HCT116 (cell line): ENCODE measurements at regions not wholly inside any gene's neighbourhood (a gene's known extent, or its start where the extent isn't known, plus 50 kb on each side); places are given as distances from the start of the nearest gene placed in this dataset.

Source experiments
- ATAC-seq: fragments of 200-7000 bp; cut with Tn5 transposase; 2 replicates; pipeline ENCODE4 v1.9.1; 2020; ENCODE audit warnings: mild to moderate bottlenecking, moderate library complexity
- BruUV-seq: library from RNA; stranded (reverse); fragments of 400-500 nt; replicated peaks from 2 replicates; lab custom pipeline; 2021; lab: Mats Ljungman, UMichigan
- CTCF ChIA-PET: fragments of 300-600 bp; sonication (Branson Sonifier 250); formaldehyde crosslinking; loops from one replicate; lab custom pipeline; 2021; ENCODE audit warnings: antibody characterized with exemption; lab: Charles Lee
- POLR2A ChIA-PET: fragments of 300-600, 350-600 bp; sonication (Branson Sonifier 250); formaldehyde crosslinking; loops from one replicate; lab custom pipeline; 2021; ENCODE audit warnings: antibody characterized with exemption; lab: Charles Lee
- RAD21 ChIA-PET, 2 experiments: fragments of 300-600 bp; sonication (Branson Sonifier 250); formaldehyde crosslinking; loops; one replicate each; lab custom pipeline; 2023; ENCODE audit warnings: low total read pairs in 2 of 2; ENCODE audit not compliant: uncharacterized antibody in 2 of 2, unreplicated experiment in 2 of 2, low non-redundant PET in 1 of 2; lab: Charles Lee
- DNase-seq: peaks from one replicate; pipeline ENCODE4 v3.0.0-alpha.2; 2010; ENCODE audit warnings: low read depth, low spot score
- H2AFZ ChIP-seq: fragments of 200-600 bp; shearing (Covaris generic), sonication (generic); 2 replicates; pipeline ENCODE4 v1.6.1; 2017; ENCODE audit warnings: low read depth, mixed run types, mixed read lengths, antibody characterized with exemption, low read length; ENCODE audit not compliant: poor library complexity, severe bottlenecking
- H3K27ac ChIP-seq: 2 replicates; pipeline ENCODE4 v1.5.1; 2012; ENCODE audit warnings: low read depth, low read length
- H3K27me3 ChIP-seq: fragments of 200-600 bp; sonication (generic); 2 replicates; pipeline ENCODE4 v1.6.1; 2016; ENCODE audit warnings: mixed run types, low read length, mixed read lengths; ENCODE audit not compliant: insufficient read depth
- H3K36me3 ChIP-seq, 2 experiments: fragments of 200-500 bp in 1 of 2; fragments of 200-600 bp in 1 of 2; sonication (Bioruptor generic) in 1 of 2; sonication (generic) in 1 of 2; 2 replicates each; pipeline versions ENCODE4 v1.5.1 to v1.6.1; 2014 to 2016; ENCODE audit warnings: low read length in 2 of 2, inconsistent platforms in 1 of 2, mixed read lengths in 1 of 2, mixed run types in 1 of 2; ENCODE audit not compliant: insufficient read depth in 2 of 2, control insufficient read depth in 1 of 2
- H3K4me1 ChIP-seq, 2 experiments: fragments of 200-600 bp in 1 of 2; sonication (generic) in 1 of 2; 2 replicates each; pipeline versions ENCODE4 v1.5.1 to v1.6.1; 2012 to 2017; ENCODE audit warnings: low read length in 2 of 2, inconsistent platforms in 1 of 2, mild to moderate bottlenecking in 1 of 2, mixed read lengths in 1 of 2, mixed run types in 1 of 2, moderate library complexity in 1 of 2; ENCODE audit not compliant: insufficient read depth in 2 of 2, control insufficient read depth in 1 of 2
- H3K4me2 ChIP-seq: fragments of 200-600 bp; sonication (generic); 2 replicates; pipeline ENCODE4 v1.6.1; 2017; ENCODE audit warnings: mixed run types, low read length, mixed read lengths
- H3K4me3 ChIP-seq, 2 experiments: fragments of 200-600 bp in 1 of 2; sonication (generic) in 1 of 2; replicated peaks in 1 of 2; 2 replicates each; pipeline ENCODE4 v1.5.1; 2011 to 2016; ENCODE audit warnings: low read length in 2 of 2, control low read depth in 1 of 2, low read depth in 1 of 2, mild to moderate bottlenecking in 1 of 2, mixed read lengths in 1 of 2, mixed run types in 1 of 2
- H3K79me2 ChIP-seq: fragments of 200-600 bp; sonication (generic); 2 replicates; pipeline ENCODE4 v1.6.1; 2017; ENCODE audit warnings: mild to moderate bottlenecking, mixed run types, low read length, moderate library complexity, mixed read lengths; ENCODE audit not compliant: insufficient read depth
- H3K9ac ChIP-seq: fragments of 200-600 bp; sonication (generic); 2 replicates; pipeline ENCODE4 v1.6.1; 2016; ENCODE audit warnings: low read length, mixed read lengths
- H3K9me2 ChIP-seq: fragments of 200-600 bp; sonication (generic), shearing (Covaris generic); 2 replicates; pipeline ENCODE4 v1.6.1; 2017; ENCODE audit warnings: mixed run types, mild to moderate bottlenecking, moderate library complexity; ENCODE audit not compliant: insufficient read depth
- H3K9me3 ChIP-seq, 2 experiments: fragments of 200-500 bp in 1 of 2; fragments of 200-600 bp in 1 of 2; sonication (Bioruptor generic) in 1 of 2; sonication (generic) in 1 of 2; 2 replicates each; pipeline ENCODE4 v1.6.1; 2014 to 2017; ENCODE audit warnings: low read length in 2 of 2, mixed read lengths in 2 of 2, inconsistent platforms in 1 of 2, low read depth in 1 of 2, mild to moderate bottlenecking in 1 of 2, mixed run types in 1 of 2, moderate library complexity in 1 of 2; ENCODE audit not compliant: control insufficient read depth in 1 of 2, insufficient read depth in 1 of 2
- H4K20me1 ChIP-seq: fragments of 200-600 bp; sonication (generic), shearing (Covaris generic); 2 replicates; pipeline ENCODE4 v1.6.1; 2017; ENCODE audit warnings: mixed run types, mild to moderate bottlenecking, moderate library complexity; ENCODE audit not compliant: insufficient read depth
- ATF3 ChIP-seq: IDR thresholded peaks from 2 replicates; pipeline ENCODE4 v1.6.1; 2012
- CEBPB ChIP-seq: IDR thresholded peaks from 2 replicates; pipeline ENCODE4 v1.6.1; 2012; ENCODE audit warnings: low read depth
- CTCF ChIP-seq, 3 experiments: fragments of 200-600 bp in 1 of 3; sonication (generic) in 1 of 3; IDR thresholded peaks in 2 of 3; conservative IDR thresholded peaks in 1 of 3; 2 replicates each; pipeline ENCODE4 v1.5.1; 2012 to 2017; ENCODE audit warnings: low read depth in 2 of 3, low read length in 2 of 3, antibody characterized with exemption in 1 of 3, borderline replicate concordance in 1 of 3, control low read depth in 1 of 3, mild to moderate bottlenecking in 1 of 3, mixed read lengths in 1 of 3, mixed run types in 1 of 3, moderate library complexity in 1 of 3; ENCODE audit not compliant: insufficient read depth in 1 of 3
- EGR1 ChIP-seq: IDR thresholded peaks from 2 replicates; pipeline ENCODE4 v1.6.1; 2012; ENCODE audit warnings: low read depth
- ELF1 ChIP-seq: IDR thresholded peaks from 2 replicates; pipeline ENCODE4 v1.6.1; 2012; ENCODE audit warnings: low read depth, borderline replicate concordance
- EZH2 ChIP-seq: fragments of 200-600 bp; sonication (generic); IDR thresholded peaks from 2 replicates; pipeline ENCODE4 v1.6.1; 2017; ENCODE audit warnings: antibody characterized with exemption, mixed run types
- EZH2phosphoT487 ChIP-seq: fragments of 200-600 bp; IDR thresholded peaks from 2 replicates; pipeline ENCODE4 v1.6.1; 2018; ENCODE audit warnings: antibody characterized with exemption, borderline replicate concordance
- FOSL1 ChIP-seq: IDR thresholded peaks from 2 replicates; pipeline ENCODE4 v1.6.1; 2012; ENCODE audit warnings: low read depth
- JUND ChIP-seq: IDR thresholded peaks from 2 replicates; pipeline ENCODE4 v1.6.1; 2012
- MAX ChIP-seq: IDR thresholded peaks from 2 replicates; pipeline ENCODE4 v1.6.1; 2012
- POLR2A ChIP-seq: IDR thresholded peaks from 2 replicates; pipeline ENCODE4 v1.7.0; 2011; ENCODE audit warnings: borderline replicate concordance; ENCODE audit not compliant: insufficient read depth, insufficient read length; ENCODE audit errors: extremely low read depth
- POLR2AphosphoS5 ChIP-seq: IDR thresholded peaks from 2 replicates; pipeline ENCODE4 v1.6.1; 2011; ENCODE audit warnings: mild to moderate bottlenecking, low read depth, low read length, moderate library complexity
- RAD21 ChIP-seq: IDR thresholded peaks from 2 replicates; pipeline ENCODE4 v1.6.1; 2012; ENCODE audit warnings: low read depth, mild to moderate bottlenecking
- REST ChIP-seq: IDR thresholded peaks from 2 replicates; pipeline ENCODE4 v1.6.1; 2012; ENCODE audit warnings: low read depth
- SIN3A ChIP-seq: IDR thresholded peaks from 2 replicates; pipeline ENCODE4 v1.6.1; 2012; ENCODE audit warnings: low read depth
- SP1 ChIP-seq: IDR thresholded peaks from 2 replicates; pipeline ENCODE4 v1.6.1; 2012; ENCODE audit warnings: low read depth
- SRF ChIP-seq: IDR thresholded peaks from 2 replicates; pipeline ENCODE4 v1.6.1; 2012; ENCODE audit warnings: low read depth
- ZBTB33 ChIP-seq: IDR thresholded peaks from 2 replicates; pipeline ENCODE4 v1.6.1; 2011; ENCODE audit warnings: mild to moderate bottlenecking, low read length, moderate library complexity; ENCODE audit not compliant: insufficient replicate concordance; ENCODE audit errors: extremely low read depth
- ZFX ChIP-seq: fragments of 450-650 bp; IDR thresholded peaks from 2 replicates; pipeline ENCODE4 v1.6.1; 2017
- ZNF274 ChIP-seq: fragments of 200-500 bp; sonication (Bioruptor generic); IDR thresholded peaks from 2 replicates; pipeline ENCODE4 v1.6.1; 2014; ENCODE audit warnings: mild to moderate bottlenecking, low read depth, low read length, inconsistent platforms
- intact Hi-C: fragments of 100-400 bp; cut with micrococcal nuclease; formaldehyde crosslinking; loops from 2 replicates; pipeline ENCODE4 v1.10.0; 2022

GRCh38 chr20:23294166-23294565, 56.4 kb upstream of the NXT1 start:
- Histone ChIP-seq H3K36me3 (no peaks in the 10 kb centered on the region), H3K4me2 (no peak overlapping the region)
- TF ChIP-seq MAX (no peak), ZFX (no peak), ZNF274 (no peak), SP1 (no peak), ELF1 (no peak), POLR2AphosphoS5 (no peak), FOSL1 (no peak), EZH2phosphoT487 (no peak), CEBPB (no peak), SIN3A (no peak), ZBTB33 (no peak), POLR2A (no peak), REST (no peak), SRF (no peak), EGR1 (no peak), JUND (no peak), ATF3 (no peak), RAD21 (no peak), CTCF (IDR thresholded peaks at IDR 0.05 in 2 of 3, conservative IDR thresholded peaks at IDR 0.05 in 1 of 3; ENCODE audit: borderline replicate concordance in 1 of 3, insufficient read depth in 1 of 3, low read depth in 2 of 3, low read length in 2 of 3) (no peak), EZH2 (no peak)
- TF ChIP-seq, all 23 proteins: peak for 0
- H3K27me3 ChIP-seq: peaks cover 35% of the 10 kb centered on the region
- H3K4me1 ChIP-seq: no peaks in the 10 kb centered on the region
- ChIA-PET POLR2A (no interaction called here), RAD21 (no interaction called here), CTCF (no interaction called here)
- no peak for ATAC-seq
- no peak overlapping the region for H2AFZ ChIP-seq
- no peak overlapping the region for H3K4me3 ChIP-seq
- H3K9me2 ChIP-seq: no peaks in the 10 kb centered on the region
- intact Hi-C loops: no loop called here
- DNase-seq: no peak
- H3K9ac ChIP-seq: no peak overlapping the region
- H4K20me1 ChIP-seq: no peaks in the 10 kb centered on the region
- no TSS peak for BruUV-seq
- no peak overlapping the region for H3K27ac ChIP-seq
- no peaks in the 10 kb centered on the region for H3K79me2 ChIP-seq
- H3K9me3 ChIP-seq: no peaks in the 10 kb centered on the region
